ENCODE measurements at regions not wholly inside any gene's neighbourhood (a gene's known extent, or its start where the extent isn't known, plus 50 kb on each side); places are given as distances from the start of the nearest gene placed in this dataset.

GRCh38 chr4:188197566-188197965, 58.3 kb downstream of the TRIML1 start:
- no peak for DNase-seq

GRCh38 chr4:188198982-188199792, 59.9 kb downstream of the TRIML1 start:
- DNase-seq, result no peak

GRCh38 chr4:188201851-188202250, 62.6 kb downstream of the TRIML1 start:
- DNase-seq, result no peak

GRCh38 chr4:188206783-188207182, 67.5 kb downstream of the TRIML1 start:
- no peak for DNase-seq

- DNase-seq, result no peak
These were observed 75.6 kb downstream of the TRIML1 start for GRCh38 chr4:188214861-188215260.

GRCh38 chr4:188218392-188218791, 79.2 kb downstream of the TRIML1 start:
- DNase-seq, result no peak

- DNase-seq, result no peak
These were observed 80.8 kb downstream of the TRIML1 start for GRCh38 chr4:188220006-188220405.

- no peak for DNase-seq
These were observed 81.8 kb downstream of the TRIML1 start for GRCh38 chr4:188221090-188221489.

GRCh38 chr4:188228279-188228678, 89.0 kb downstream of the TRIML1 start:
- DNase-seq, result no peak

GRCh38 chr4:188232428-188232827, 93.2 kb downstream of the TRIML1 start:
- no peak for DNase-seq

- DNase-seq, result no peak
These were observed 102.8 kb downstream of the TRIML1 start for GRCh38 chr4:188242041-188242440.

- DNase-seq, result no peak
These were observed 106.4 kb downstream of the TRIML1 start for GRCh38 chr4:188245651-188246050.

GRCh38 chr4:188246488-188246887, 107.2 kb downstream of the TRIML1 start:
- DNase-seq, result no peak

- DNase-seq, result no peak
These were observed 115.0 kb downstream of the TRIML1 start for GRCh38 chr4:188254211-188254610.

- DNase-seq, result no peak
These were observed 123.2 kb downstream of the TRIML1 start for GRCh38 chr4:188262464-188262863.

GRCh38 chr4:188263321-188263720, 124.1 kb downstream of the TRIML1 start:
- DNase-seq, result no peak

- no peak for DNase-seq
These were observed 127.1 kb downstream of the TRIML1 start for GRCh38 chr4:188266386-188266785.

- no peak for DNase-seq
These were observed 129.1 kb downstream of the TRIML1 start for GRCh38 chr4:188268131-188268908.

- DNase-seq, result no peak
These were observed 131.2 kb downstream of the TRIML1 start for GRCh38 chr4:188270273-188271069.

- DNase-seq, result no peak
These were observed 136.4 kb downstream of the TRIML1 start for GRCh38 chr4:188275686-188276085.

- no peak for DNase-seq
These were observed 139.9 kb downstream of the TRIML1 start for GRCh38 chr4:188279184-188279583.

- no peak for DNase-seq
These were observed 143.4 kb downstream of the TRIML1 start for GRCh38 chr4:188282471-188283232.
